AG04449 (cell line): ENCODE measurements at regions not wholly inside any gene's neighbourhood (a gene's known extent, or its start where the extent isn't known, plus 50 kb on each side); places are given as distances from the start of the nearest gene placed in this dataset.
"Not testable (repeated sequence)": the region's sequence is repeated elsewhere in the genome, so short reads cannot be mapped to it uniquely, and the experiment has no call there.

Source experiments
- CTCF ChIA-PET: fragments of 350-600 bp; formaldehyde crosslinking; extraction: SDS; loops from one replicate; lab custom pipeline; 2021; ENCODE audit warnings: antibody characterized with exemption; lab: Yijun Ruan, JAX
- POLR2A ChIA-PET: fragments of 400-600, 350-600 bp; formaldehyde crosslinking; extraction: SDS; loops from one replicate; lab custom pipeline; 2020; ENCODE audit warnings: antibody characterized with exemption, inconsistent platforms; lab: Yijun Ruan, JAX
- DNase-seq: peaks from one replicate; pipeline ENCODE4 v3.0.0-alpha.2; 2010; ENCODE audit warnings: low read depth, low spot score
- H3K4me3 ChIP-seq: 2 replicates; pipeline ENCODE4 v1.5.1; 2011; ENCODE audit warnings: low read depth, mild to moderate bottlenecking, control low read depth, low read length
- CTCF ChIP-seq: IDR thresholded peaks from one replicate; pipeline ENCODE4 v1.5.1; 2011; ENCODE audit warnings: mild to moderate bottlenecking, moderate library complexity, low read length, control low read depth, inconsistent platforms; ENCODE audit not compliant: insufficient read depth; ENCODE audit errors: missing control alignments

- no peak overlapping the region for H3K4me3 ChIP-seq
- DNase-seq = no peak
- POLR2A ChIA-PET = no interaction called here
- no peak for TF ChIP-seq CTCF
- CTCF ChIA-PET = no interaction called here
Observed at GRCh38 chr4:127506283-127506682, 126.5 kb upstream of the INTU start.

DNA sequence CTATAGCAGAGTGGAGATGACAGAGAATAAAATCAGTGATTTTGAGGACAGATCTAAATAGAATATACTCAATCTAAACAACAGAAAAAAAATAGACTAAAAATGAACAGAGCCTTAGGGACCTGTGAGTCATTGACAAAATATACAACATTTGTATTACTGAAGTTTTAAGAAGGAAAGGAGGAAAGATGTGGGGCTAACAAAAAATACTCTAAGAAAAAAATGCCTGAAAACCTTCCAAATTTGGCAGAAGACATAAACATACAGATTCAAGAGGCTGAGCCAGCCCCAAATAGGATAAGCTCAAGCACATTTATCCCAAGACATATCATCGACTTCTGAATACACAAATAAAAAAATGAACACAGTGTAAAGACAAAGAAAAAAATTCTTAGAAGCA lies 123.6 kb upstream of the INTU start:
- ChIA-PET CTCF (no interaction called here), POLR2A (no interaction called here)
- no peak for DNase-seq
- no peak overlapping the region for H3K4me3 ChIP-seq
- no peak for TF ChIP-seq CTCF

- DNase-seq, POLR2A ChIA-PET, H3K4me3 ChIP-seq, CTCF ChIA-PET: not testable (repeated sequence)
Observed at GRCh38 chr4:127512672-127513071, 120.1 kb upstream of the INTU start.

DNA sequence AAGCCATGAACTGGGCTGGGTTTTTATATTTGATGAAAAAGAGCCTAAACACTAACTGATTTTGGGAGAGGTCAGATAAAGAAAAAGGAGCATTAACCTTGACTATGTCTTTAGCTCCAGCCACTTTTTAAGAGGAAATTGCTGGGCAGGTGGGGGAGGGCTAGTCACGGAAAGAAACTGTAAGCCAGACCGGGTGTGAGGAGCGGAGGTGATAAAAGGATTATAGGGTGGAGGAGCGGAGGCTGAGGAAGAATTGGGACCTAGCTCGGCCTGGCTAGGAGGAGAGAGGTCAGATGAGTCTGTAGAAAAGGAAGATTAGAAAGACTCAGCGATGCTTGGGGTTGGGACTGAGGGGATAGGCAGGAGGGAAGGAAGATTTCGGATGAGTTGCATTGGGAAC lies 117.5 kb upstream of the INTU start:
- POLR2A ChIA-PET, CTCF ChIA-PET, DNase-seq, H3K4me3 ChIP-seq: not testable (repeated sequence)

DNA sequence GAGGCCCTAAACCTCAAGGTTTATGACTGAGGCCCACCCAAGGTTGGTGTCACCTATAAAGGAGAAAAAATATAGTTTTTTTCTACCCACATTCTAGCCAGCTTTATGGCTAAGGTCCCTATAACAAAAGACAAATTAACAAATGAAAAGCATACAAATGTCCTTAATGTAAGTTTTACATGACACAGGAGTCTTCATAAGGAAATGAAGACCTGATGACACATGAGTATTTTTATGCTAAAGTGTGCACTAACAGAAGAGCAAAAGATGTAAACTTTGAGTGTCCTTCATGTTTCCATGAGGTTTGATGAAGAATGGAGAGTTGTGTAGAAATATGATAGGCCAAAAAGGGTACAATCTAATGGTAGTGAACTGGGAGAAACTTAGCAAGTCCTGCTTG lies 114.7 kb upstream of the INTU start:
- ChIA-PET POLR2A (no interaction called here), CTCF (no interaction called here)
- no peak overlapping the region for H3K4me3 ChIP-seq
- TF ChIP-seq CTCF = no peak
- DNase-seq = no peak

GRCh38 chr4:127521463-127521862 lies 111.3 kb upstream of the INTU start:
- DNase-seq = no peak
- H3K4me3 ChIP-seq = no peak overlapping the region
- CTCF ChIA-PET = no interaction called here
- TF ChIP-seq CTCF = no peak
- POLR2A ChIA-PET = no interaction called here

DNA sequence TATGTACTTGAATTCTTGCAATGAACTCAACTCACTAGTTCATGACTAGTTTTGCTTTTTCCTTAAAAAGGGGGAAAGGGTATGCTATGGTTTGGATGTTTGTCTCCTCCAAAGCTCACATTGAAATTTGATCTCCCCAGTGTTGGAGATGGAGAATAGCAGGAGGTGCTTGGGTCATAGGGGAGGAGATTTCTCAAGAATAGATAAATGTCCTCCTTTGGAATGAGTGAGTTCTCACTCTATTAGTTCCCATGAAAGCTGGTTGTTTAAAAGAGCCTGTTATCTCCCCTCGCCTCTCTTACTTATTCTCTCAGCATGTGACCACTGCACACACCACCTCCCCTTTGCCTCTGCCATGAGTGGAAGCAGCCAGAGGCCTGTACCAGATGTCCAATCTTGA lies 109.4 kb upstream of the INTU start:
- no peak overlapping the region for H3K4me3 ChIP-seq
- CTCF ChIA-PET = no interaction called here
- POLR2A ChIA-PET = no interaction called here
- DNase-seq = no peak
- no peak for TF ChIP-seq CTCF
